GM12874 (cell line): ENCODE measurements at regions not wholly inside any gene's neighbourhood (a gene's known extent, or its start where the extent isn't known, plus 50 kb on each side); places are given as distances from the start of the nearest gene placed in this dataset.

Experiments used
- TF ChIP-seq, protein P1 (sequence below): IDR thresholded peaks from 2 replicates; pipeline ENCODE4 v1.5.1; 2011; ENCODE audit warnings: low read depth, mild to moderate bottlenecking, control low read depth, low read length, moderate library complexity; ENCODE audit not compliant: insufficient read depth

DNA sequence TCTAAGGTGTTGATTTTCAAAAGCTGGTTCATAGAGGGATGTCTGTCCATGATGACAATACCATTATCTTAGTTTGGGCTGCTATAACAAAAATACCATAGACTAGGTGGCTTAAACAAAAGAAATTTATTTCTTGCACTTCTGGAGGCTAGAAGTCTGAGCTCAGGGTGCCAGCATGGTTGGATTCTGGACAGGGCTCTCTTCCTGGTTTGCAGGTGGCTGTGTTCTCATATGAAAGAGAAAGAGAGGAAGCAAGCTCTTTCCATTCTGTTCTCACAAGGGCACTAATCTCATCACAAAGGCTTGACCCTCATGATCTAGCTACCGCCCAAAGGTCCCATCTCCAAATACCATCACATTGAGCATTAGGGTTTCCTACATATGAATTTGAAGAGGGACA, 144.5 kb upstream of the SLC24A3 start:
- TF ChIP-seq, protein P1, sequence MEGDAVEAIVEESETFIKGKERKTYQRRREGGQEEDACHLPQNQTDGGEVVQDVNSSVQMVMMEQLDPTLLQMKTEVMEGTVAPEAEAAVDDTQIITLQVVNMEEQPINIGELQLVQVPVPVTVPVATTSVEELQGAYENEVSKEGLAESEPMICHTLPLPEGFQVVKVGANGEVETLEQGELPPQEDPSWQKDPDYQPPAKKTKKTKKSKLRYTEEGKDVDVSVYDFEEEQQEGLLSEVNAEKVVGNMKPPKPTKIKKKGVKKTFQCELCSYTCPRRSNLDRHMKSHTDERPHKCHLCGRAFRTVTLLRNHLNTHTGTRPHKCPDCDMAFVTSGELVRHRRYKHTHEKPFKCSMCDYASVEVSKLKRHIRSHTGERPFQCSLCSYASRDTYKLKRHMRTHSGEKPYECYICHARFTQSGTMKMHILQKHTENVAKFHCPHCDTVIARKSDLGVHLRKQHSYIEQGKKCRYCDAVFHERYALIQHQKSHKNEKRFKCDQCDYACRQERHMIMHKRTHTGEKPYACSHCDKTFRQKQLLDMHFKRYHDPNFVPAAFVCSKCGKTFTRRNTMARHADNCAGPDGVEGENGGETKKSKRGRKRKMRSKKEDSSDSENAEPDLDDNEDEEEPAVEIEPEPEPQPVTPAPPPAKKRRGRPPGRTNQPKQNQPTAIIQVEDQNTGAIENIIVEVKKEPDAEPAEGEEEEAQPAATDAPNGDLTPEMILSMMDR = no peak

DNA sequence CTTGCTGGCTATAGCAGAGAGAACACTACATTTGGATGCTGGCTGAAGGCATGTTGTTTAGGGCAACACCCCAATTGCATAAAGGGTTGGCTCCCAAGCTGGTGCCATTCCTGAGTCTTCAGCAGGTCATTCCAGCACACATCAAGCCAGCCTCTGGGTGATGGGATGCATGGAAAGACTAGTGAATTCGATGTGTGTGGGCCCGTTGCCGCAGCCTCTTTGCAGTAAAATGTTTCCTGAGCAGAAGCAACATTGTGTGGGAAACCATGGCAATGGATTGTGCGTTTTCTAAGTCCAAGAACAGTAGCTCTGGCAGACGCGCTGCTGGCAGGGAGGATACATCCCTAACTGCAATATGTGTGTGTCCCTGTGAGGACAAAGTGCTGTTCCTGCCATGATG, 142.4 kb upstream of the SLC24A3 start:
- TF ChIP-seq, protein P1 = no peak

DNA sequence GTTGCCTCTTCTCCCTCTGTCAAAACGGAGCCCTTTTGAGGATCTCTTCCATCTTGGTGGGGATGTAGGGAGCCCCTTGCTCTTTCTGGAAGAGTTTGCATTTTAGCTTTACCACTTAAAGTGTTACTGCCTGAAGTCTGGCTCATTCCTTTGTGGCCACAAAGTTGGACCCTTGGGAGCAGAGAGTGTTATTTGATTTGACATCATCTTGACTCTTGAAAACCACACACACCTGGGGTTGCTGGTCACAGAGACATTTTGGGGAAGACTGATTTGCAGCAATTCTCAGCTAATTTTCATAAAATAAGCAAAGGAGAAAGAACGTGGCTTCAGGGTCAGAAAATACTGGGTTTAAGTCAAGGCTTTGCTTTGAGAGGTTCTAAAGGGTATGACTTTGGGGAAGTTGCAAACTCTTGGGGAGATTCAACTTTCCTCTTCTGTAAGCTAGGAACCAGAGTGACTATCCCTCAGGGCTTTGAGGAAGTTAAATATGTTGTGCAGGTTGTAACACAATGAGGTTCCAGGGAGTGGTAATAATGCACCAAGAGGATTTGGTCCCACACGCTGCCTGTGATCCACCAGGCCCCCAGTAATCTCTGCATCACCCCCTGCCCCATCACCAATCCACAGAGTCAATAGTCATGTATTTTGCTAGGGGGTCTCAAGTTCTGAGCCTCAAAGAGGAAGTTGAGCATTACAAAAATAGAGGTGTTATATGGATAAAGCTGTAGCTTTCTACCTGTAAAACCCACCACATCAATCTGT, 141.6 kb upstream of the SLC24A3 start:
- TF ChIP-seq, protein P1 = no peak

DNA sequence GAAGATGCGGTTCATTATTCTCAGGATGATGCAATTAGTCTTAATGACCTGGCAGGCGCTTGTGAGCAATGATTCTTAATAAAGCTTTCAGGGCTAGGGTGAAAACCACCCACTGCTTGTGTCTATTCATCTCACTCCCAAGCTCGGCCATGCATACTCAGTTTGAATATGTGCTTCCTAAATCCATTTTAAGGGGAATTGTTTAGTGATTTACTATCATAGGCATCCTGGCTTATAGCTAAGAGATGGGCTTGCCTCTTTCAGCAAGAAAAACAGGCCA, 141.1 kb upstream of the SLC24A3 start:
- TF ChIP-seq, protein P1 = no peak

DNA sequence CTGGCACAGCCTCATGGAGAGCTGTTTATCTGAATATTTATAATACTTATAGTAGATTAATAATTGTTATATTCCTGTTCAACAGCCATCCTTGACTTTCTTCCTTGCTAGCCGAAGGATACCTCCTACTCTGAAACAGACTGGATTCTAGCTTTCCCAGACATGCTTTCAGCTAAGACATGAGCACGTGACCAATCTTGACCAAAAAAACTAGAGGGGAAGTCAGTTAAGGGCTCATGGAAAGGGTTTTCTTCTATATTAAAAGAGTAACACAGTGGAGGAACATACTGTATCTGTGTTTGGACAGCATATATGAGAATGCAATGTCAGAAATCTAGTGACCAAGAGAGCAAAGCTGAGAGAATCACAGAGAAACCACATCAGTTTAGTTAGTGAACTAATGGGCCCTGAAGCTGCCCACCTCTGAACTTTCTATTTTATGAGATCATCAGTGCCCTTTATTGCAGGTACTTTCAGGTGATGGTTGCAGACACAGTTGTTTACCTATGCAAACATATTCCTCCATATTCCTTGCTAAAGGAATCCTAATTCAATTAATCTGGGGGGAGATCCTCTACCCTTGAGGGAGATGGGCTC, 140.4 kb upstream of the SLC24A3 start:
- TF ChIP-seq, protein P1 = no peak

DNA sequence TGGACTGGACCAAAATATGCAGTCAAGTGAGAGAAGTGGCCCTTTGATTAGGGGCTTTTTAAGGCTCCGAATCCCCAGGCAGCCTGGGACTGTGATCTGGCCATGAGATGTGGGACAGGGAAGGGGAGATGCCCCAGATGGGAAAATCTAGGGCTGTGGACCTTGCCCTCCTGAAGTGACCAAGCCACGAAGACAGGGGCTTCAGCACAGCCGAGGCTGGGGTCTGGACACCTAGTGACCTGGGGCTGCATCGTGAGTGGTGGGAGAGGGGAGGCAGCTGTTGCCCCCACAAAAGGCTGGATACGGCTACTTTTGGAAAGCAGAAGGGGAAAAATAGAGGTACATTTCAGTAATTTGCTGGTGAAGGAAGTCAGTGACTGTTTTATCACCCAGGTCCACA, 139.5 kb upstream of the SLC24A3 start:
- TF ChIP-seq, protein P1 = no peak

DNA sequence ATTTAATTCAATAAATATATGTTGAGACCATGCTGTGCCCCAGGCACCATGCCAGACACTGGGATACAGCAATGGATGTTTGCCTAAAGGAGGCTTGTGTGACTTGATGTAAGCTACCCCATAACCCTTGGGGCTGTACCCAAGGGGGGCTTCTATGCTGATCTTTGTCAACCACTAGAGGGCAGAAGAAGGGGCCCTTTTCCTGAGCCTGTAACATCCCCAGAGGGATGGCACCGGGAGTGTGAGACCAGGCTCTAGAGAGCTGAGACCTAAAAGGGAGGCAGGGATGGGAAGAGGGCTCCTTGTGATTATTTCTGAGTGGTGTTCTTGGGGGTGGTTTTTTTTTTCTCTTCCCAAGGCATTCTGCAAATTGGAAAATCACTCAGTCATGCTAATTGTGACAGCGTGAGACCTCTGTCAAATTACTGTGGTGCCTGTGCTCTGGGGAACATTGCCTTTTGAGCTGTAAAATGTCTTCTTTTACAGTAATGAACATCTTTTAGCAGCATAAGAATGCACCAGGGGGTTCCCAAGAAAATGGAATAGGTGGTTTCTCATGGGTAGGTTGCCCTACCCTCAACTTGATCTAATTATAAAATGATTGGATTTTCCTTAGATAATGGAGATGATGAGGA, 138.7 kb upstream of the SLC24A3 start:
- TF ChIP-seq, protein P1 = peak; percentile 43; the same call in 1 of the 2 replicates
